ENCODE measurements at regions not wholly inside any gene's neighbourhood (a gene's known extent, or its start where the extent isn't known, plus 50 kb on each side); places are given as distances from the start of the nearest gene placed in this dataset.

DNA sequence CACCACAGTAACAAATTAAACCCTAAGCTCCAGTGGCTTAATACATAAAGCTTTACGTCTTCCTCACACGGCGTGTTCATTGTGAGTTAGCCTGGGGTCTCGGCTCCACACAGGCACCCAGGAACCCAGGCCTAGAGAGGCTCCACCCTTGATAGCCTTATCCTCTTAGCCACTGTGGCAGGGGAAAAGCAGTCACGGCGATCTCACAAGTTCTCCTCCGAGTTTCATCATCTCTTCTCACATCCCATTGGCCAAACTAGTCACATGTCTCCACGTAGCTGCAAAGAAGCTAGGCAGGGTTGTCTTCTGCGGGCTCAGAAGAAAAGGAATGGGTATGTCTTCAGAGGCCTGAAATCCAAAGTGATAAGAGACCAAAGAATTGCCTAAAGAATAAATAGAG is 122.3 kb upstream of the GRIK3 start:
- TF ChIP-seq, protein P1, sequence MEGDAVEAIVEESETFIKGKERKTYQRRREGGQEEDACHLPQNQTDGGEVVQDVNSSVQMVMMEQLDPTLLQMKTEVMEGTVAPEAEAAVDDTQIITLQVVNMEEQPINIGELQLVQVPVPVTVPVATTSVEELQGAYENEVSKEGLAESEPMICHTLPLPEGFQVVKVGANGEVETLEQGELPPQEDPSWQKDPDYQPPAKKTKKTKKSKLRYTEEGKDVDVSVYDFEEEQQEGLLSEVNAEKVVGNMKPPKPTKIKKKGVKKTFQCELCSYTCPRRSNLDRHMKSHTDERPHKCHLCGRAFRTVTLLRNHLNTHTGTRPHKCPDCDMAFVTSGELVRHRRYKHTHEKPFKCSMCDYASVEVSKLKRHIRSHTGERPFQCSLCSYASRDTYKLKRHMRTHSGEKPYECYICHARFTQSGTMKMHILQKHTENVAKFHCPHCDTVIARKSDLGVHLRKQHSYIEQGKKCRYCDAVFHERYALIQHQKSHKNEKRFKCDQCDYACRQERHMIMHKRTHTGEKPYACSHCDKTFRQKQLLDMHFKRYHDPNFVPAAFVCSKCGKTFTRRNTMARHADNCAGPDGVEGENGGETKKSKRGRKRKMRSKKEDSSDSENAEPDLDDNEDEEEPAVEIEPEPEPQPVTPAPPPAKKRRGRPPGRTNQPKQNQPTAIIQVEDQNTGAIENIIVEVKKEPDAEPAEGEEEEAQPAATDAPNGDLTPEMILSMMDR (IDR thresholded peaks at IDR 0.05) = no peak
- TF ChIP-seq POLR2A (IDR thresholded peaks at IDR 0.05) = no peak

All from testis (tissue), 2 donors.